SK-N-SH treated with all-trans-retinoic acid at 6 μM for 48 hours (cell line): ENCODE measurements at regions not wholly inside any gene's neighbourhood (a gene's known extent, or its start where the extent isn't known, plus 50 kb on each side); places are given as distances from the start of the nearest gene placed in this dataset.
A peak's percentile ranks its signal among the peaks of the same experiment; 100 is the strongest.

Experiments used
- ATAC-seq: fragments of 200-7000 bp; cut with Tn5 transposase; 3 replicates; pipeline ENCODE4 v1.9.1; 2020; ENCODE audit warnings: mild to moderate bottlenecking, moderate library complexity
- ARNTL ChIP-seq: fragments of 450-650 bp; formaldehyde crosslinking; IDR thresholded peaks from 2 replicates; pipeline ENCODE4 v1.5.0; 2020; ENCODE audit warnings: low read depth, mild to moderate bottlenecking, moderate library complexity, borderline replicate concordance
- BACH2 ChIP-seq: fragments of 250-450 bp; sonication (Bioruptor Pico); IDR thresholded peaks from 2 replicates; pipeline ENCODE4 v1.9.0; 2021; ENCODE audit warnings: mild to moderate bottlenecking, borderline replicate concordance
- CREB5 ChIP-seq: fragments of 250-450 bp; sonication (Bioruptor Pico); IDR thresholded peaks from 2 replicates; pipeline ENCODE4 v1.5.1; 2020; ENCODE audit warnings: low read depth, mild to moderate bottlenecking, moderate library complexity
- CSDC2 ChIP-seq: fragments of 250-450 bp; sonication (Bioruptor Pico); IDR thresholded peaks from 2 replicates; pipeline ENCODE4 v1.5.0; 2020; ENCODE audit warnings: mild to moderate bottlenecking, moderate library complexity
- CSRNP3 ChIP-seq: fragments of 250-450 bp; sonication (Bioruptor Pico); IDR thresholded peaks from 2 replicates; pipeline ENCODE4 v1.5.1; 2021; ENCODE audit warnings: mild to moderate bottlenecking, moderate library complexity
- GLIS3 ChIP-seq: fragments of 250-450 bp; sonication (Bioruptor Pico); IDR thresholded peaks from 2 replicates; pipeline ENCODE4 v1.5.0; 2020; ENCODE audit warnings: mild to moderate bottlenecking, moderate library complexity
- ISL1 ChIP-seq: fragments of 250-450 bp; sonication (Bioruptor Pico); IDR thresholded peaks from 2 replicates; pipeline ENCODE4 v2.1.2; 2022; ENCODE audit warnings: mild to moderate bottlenecking, moderate library complexity
- OSR1 ChIP-seq: fragments of 250-450 bp; sonication (Bioruptor Pico); IDR thresholded peaks from 2 replicates; pipeline ENCODE4 v1.8.0; 2022; ENCODE audit warnings: moderate library complexity, mild to moderate bottlenecking, inconsistent platforms
- PATZ1 ChIP-seq: fragments of 250-450 bp; sonication (Bioruptor Pico); IDR thresholded peaks from 2 replicates; pipeline ENCODE4 v1.8.0; 2020; ENCODE audit warnings: mild to moderate bottlenecking, moderate library complexity, borderline replicate concordance
- POU6F1 ChIP-seq: fragments of 250-450 bp; sonication (Bioruptor Pico); IDR thresholded peaks from 2 replicates; pipeline ENCODE4 v1.8.0; 2021; ENCODE audit warnings: low read depth, mild to moderate bottlenecking, moderate library complexity, borderline replicate concordance
- PPARA ChIP-seq: fragments of 250-450 bp; sonication (Bioruptor Pico); IDR thresholded peaks from 2 replicates; pipeline ENCODE4 v1.5.0; 2020; ENCODE audit warnings: mild to moderate bottlenecking, borderline replicate concordance
- RARB ChIP-seq: fragments of 250-450 bp; sonication (Bioruptor Pico); IDR thresholded peaks from 2 replicates; pipeline ENCODE4 v1.8.0; 2021; ENCODE audit warnings: mild to moderate bottlenecking, moderate library complexity
- SNAI2 ChIP-seq: fragments of 250-450 bp; sonication (Bioruptor Pico); IDR thresholded peaks from 2 replicates; pipeline ENCODE4 v1.5.0; 2020; ENCODE audit warnings: mild to moderate bottlenecking, moderate library complexity
- TCF4 ChIP-seq: fragments of 250-450 bp; sonication (Bioruptor Pico); IDR thresholded peaks from 2 replicates; pipeline ENCODE4 v1.8.0; 2021; ENCODE audit warnings: mild to moderate bottlenecking, moderate library complexity, borderline replicate concordance
- TOX ChIP-seq: fragments of 250-450 bp; sonication (Bioruptor Pico); IDR thresholded peaks from 2 replicates; pipeline ENCODE4 v1.8.0; 2021; ENCODE audit warnings: mild to moderate bottlenecking, moderate library complexity, borderline replicate concordance
- TSHZ2 ChIP-seq: fragments of 250-450 bp; sonication (Bioruptor Pico); IDR thresholded peaks from 2 replicates; pipeline ENCODE4 v1.5.0; 2020; ENCODE audit warnings: mild to moderate bottlenecking, moderate library complexity
- ZC3H10 ChIP-seq: fragments of 250-450 bp; sonication (Bioruptor Pico); IDR thresholded peaks from 2 replicates; pipeline ENCODE4 v1.5.1; 2021; ENCODE audit warnings: mild to moderate bottlenecking, moderate library complexity
- ZFP3 ChIP-seq: fragments of 250-450 bp; sonication (Bioruptor Pico); IDR thresholded peaks from 2 replicates; pipeline ENCODE4 v1.5.0; 2020; ENCODE audit warnings: mild to moderate bottlenecking, moderate library complexity
- ZFP30 ChIP-seq: fragments of 450-650 bp; formaldehyde crosslinking; IDR thresholded peaks from 2 replicates; pipeline ENCODE4 v1.5.0; 2022; ENCODE audit warnings: mild to moderate bottlenecking, moderate library complexity
- ZNF565 ChIP-seq: fragments of 450-650 bp; formaldehyde crosslinking; conservative IDR thresholded peaks from 2 replicates; pipeline ENCODE4 v1.5.0; 2020; ENCODE audit warnings: low read depth, mild to moderate bottlenecking, moderate library complexity
- ZNF70 ChIP-seq: fragments of 450-650 bp; formaldehyde crosslinking; IDR thresholded peaks from 2 replicates; pipeline ENCODE4 v1.5.0; 2020; ENCODE audit warnings: mild to moderate bottlenecking, moderate library complexity
- ZNF8 ChIP-seq: fragments of 450-650 bp; formaldehyde crosslinking; IDR thresholded peaks from 2 replicates; pipeline ENCODE4 v1.5.0; 2020; ENCODE audit warnings: mild to moderate bottlenecking, moderate library complexity

GRCh38 chr7:49639808-49640207, 133.6 kb upstream of the VWC2 start:
- ATAC-seq, result no peak
- no peak for TF ChIP-seq ZNF565 (CRISPR knock-in tag)
- TF ChIP-seq ZFP3 (CRISPR knock-in tag), result no peak
- TF ChIP-seq TOX (CRISPR knock-in tag), result no peak
- no peak for TF ChIP-seq ZFP30 (CRISPR knock-in tag)
- TF ChIP-seq ZC3H10 (CRISPR knock-in tag), result no peak
- no peak for TF ChIP-seq RARB (CRISPR knock-in tag)
- TF ChIP-seq, all 23 proteins: peak for 0

- TF ChIP-seq ISL1 (CRISPR knock-in tag), result no peak
- TF ChIP-seq OSR1 (CRISPR knock-in tag), result no peak
- TF ChIP-seq GLIS3 (CRISPR knock-in tag), result no peak
- no peak for TF ChIP-seq BACH2 (CRISPR knock-in tag)
- TF ChIP-seq TOX (CRISPR knock-in tag), result no peak
- no peak for TF ChIP-seq SNAI2 (CRISPR knock-in tag)
- no peak for TF ChIP-seq ARNTL (CRISPR knock-in tag)
- TF ChIP-seq TCF4 (CRISPR knock-in tag), result no peak
- no peak for TF ChIP-seq ZNF70 (CRISPR knock-in tag)
- TF ChIP-seq ZNF565 (CRISPR knock-in tag), result no peak
- TF ChIP-seq CSRNP3 (CRISPR knock-in tag), result no peak
- TF ChIP-seq ZNF8 (CRISPR knock-in tag), result no peak
- TF ChIP-seq CREB5, result no peak
- no peak for TF ChIP-seq RARB (CRISPR knock-in tag)
- no peak for TF ChIP-seq PPARA (CRISPR knock-in tag)
- TF ChIP-seq, all 23 proteins: peak for 0
- peak; percentile 24; the same call in 1 of the 3 replicates for ATAC-seq
These were observed 130.1 kb upstream of the VWC2 start for GRCh38 chr7:49643321-49643720.

GRCh38 chr7:49643736-49644135, 129.7 kb upstream of the VWC2 start:
- TF ChIP-seq RARB (CRISPR knock-in tag), result no peak
- no peak for TF ChIP-seq ZFP3 (CRISPR knock-in tag)
- no peak for TF ChIP-seq BACH2 (CRISPR knock-in tag)
- no peak for TF ChIP-seq PATZ1
- TF ChIP-seq OSR1 (CRISPR knock-in tag), result no peak
- no peak for TF ChIP-seq CSDC2
- no peak for TF ChIP-seq ZNF70 (CRISPR knock-in tag)
- TF ChIP-seq GLIS3 (CRISPR knock-in tag), result no peak
- no peak for TF ChIP-seq SNAI2 (CRISPR knock-in tag)
- no peak for TF ChIP-seq ZC3H10 (CRISPR knock-in tag)
- no peak for TF ChIP-seq TOX (CRISPR knock-in tag)
- TF ChIP-seq ISL1 (CRISPR knock-in tag), result no peak
- TF ChIP-seq ZNF8 (CRISPR knock-in tag), result no peak
- TF ChIP-seq CSRNP3 (CRISPR knock-in tag), result no peak
- no peak for TF ChIP-seq TSHZ2 (CRISPR knock-in tag)
- no peak for TF ChIP-seq TCF4 (CRISPR knock-in tag)
- TF ChIP-seq POU6F1 (CRISPR knock-in tag), result no peak
- no peak for TF ChIP-seq CREB5
- no peak for TF ChIP-seq ZNF565 (CRISPR knock-in tag)
- no peak for ATAC-seq
